ENCODE measurements at regions not wholly inside any gene's neighbourhood (a gene's known extent, or its start where the extent isn't known, plus 50 kb on each side); places are given as distances from the start of the nearest gene placed in this dataset.
"Not testable (repeated sequence)": the region's sequence is repeated elsewhere in the genome, so short reads cannot be mapped to it uniquely, and the experiment has no call there.

DNA sequence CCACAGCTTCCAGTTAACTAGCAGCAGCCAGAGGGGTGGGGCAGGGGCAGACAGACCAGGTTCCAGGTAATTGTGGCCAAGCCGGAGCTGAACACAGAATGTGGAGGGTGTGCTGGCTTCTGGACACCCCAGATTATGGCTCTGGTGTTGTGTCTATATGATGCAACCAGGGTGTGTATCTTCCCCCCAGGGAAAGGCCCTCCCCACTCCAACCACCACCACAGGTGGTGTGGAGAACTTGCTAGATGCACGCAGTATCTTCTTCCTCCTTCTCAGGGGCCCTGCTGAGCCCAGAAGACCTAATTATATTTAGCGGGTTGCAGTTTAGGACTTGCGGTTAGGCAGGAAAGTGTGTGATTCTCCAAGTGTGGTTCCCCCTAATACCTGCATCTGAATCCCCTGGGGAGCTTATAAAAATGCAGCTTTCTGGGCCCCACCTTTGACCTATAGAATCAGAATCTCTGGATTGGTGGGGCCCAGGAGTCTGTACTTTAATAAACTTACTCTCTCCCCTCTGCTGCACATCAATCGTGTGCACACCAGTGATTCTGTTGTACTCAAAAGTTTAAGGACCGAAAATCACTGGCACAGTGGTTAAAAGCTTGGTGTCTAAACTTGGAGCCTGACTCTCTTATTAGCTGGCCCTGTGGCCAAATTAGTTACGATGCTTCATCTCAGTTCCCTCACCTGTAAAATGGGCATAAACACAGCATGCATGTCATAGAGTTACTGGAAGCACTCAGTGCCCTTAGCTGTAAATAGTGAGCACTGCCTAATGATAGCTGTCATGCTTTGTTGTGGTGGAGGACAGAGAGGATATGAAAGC, 379.1 kb upstream of the PROK2 start:
- no peak overlapping the region for H3K4me3 ChIP-seq (ENCODE audit: low read depth, low read length)
- TF ChIP-seq, protein P1, sequence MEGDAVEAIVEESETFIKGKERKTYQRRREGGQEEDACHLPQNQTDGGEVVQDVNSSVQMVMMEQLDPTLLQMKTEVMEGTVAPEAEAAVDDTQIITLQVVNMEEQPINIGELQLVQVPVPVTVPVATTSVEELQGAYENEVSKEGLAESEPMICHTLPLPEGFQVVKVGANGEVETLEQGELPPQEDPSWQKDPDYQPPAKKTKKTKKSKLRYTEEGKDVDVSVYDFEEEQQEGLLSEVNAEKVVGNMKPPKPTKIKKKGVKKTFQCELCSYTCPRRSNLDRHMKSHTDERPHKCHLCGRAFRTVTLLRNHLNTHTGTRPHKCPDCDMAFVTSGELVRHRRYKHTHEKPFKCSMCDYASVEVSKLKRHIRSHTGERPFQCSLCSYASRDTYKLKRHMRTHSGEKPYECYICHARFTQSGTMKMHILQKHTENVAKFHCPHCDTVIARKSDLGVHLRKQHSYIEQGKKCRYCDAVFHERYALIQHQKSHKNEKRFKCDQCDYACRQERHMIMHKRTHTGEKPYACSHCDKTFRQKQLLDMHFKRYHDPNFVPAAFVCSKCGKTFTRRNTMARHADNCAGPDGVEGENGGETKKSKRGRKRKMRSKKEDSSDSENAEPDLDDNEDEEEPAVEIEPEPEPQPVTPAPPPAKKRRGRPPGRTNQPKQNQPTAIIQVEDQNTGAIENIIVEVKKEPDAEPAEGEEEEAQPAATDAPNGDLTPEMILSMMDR (conservative IDR thresholded peaks at IDR 0.05; ENCODE audit: low read depth, low read length): no peak
- no peak for DNase-seq (ENCODE audit: low read depth)

DNA sequence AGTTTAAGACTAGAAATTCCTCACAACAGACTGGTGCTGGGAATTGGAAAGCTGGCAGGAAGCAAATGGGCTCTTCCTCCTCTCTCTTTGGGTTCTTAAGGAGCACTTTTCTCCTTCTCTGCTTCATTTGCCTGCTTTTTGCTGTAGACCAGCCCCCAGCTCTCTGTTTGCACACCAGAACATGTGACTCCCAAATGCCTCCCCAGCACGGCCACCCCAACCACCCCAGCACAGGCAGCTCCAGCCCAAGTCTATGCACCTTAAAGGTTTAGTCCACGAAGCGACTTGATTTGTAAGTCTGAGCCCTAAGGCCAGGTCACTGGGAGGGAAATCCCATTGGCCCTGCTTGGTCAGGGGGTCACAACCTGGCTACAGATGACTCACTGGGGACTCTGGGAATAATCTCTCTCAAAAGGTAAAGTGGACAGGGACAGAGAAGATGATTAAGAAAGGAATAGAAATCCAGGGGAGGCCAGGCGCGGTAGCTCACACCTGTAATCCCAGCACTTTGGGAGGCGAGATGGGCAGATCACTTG, 377.8 kb upstream of the PROK2 start:
- H3K4me3 ChIP-seq (ENCODE audit: low read depth, low read length): no peak overlapping the region
- TF ChIP-seq, protein P1 (conservative IDR thresholded peaks at IDR 0.05; ENCODE audit: low read depth, low read length): no peak
- no peak for DNase-seq (ENCODE audit: low read depth)

DNA sequence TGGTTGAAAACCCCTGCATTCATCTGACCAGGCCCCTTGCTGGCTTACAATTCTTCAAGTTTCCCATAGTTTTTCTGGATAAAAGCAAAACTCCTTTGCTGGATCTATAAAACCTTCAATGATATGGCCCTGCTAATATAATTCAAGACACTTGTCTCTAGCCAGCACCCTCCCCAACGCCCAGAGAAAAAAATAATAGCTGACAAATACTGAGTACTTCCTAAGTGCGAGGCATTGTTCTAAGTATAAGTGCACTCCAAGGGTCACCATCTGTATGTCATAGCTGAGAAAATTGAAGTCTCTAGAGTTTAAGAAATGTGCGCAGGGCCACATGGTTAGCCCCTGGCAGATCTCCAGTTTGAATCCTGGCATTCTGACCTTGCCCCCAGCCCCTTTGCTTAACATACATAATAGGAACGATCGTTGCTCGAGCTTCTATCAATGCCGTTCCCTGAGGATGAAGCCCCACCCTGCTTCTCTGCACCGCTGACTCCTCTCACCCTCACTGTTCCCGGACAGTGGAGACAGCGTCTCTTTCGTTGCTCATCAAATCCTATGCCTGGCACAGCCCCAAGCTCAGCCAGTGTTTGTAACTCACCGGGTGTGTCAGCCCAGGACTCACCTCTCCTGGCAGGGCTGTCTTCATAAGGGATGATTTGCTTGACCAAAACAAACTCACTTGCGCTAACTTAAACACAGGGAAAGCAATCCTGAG, 377.1 kb upstream of the PROK2 start:
- TF ChIP-seq, protein P1 (conservative IDR thresholded peaks at IDR 0.05; ENCODE audit: low read depth, low read length): no peak
- H3K4me3 ChIP-seq (ENCODE audit: low read depth, low read length): no peak overlapping the region
- peak; percentile 51 for DNase-seq (ENCODE audit: low read depth)

DNA sequence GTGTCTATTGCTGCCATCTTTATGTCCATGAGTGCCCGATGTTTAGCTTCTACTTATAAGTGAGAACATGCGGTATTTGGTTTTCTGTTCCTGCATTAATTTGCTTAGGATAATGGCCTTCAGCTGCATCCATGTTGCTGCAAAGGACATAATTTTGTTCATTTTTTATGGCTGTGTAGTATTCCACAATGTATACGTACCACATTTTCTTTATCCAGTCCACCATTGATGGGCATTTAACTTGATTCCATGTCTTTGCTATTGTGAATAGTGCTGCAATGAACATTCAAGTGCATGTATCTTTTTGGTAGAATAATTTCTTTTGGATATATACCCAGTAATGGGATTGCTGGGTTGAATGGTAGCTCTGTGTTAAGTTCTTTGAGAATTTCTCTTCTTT, 376.3 kb upstream of the PROK2 start:
- H3K4me3 ChIP-seq (ENCODE audit: low read depth, low read length); DNase-seq (ENCODE audit: low read depth): not testable (repeated sequence)

DNA sequence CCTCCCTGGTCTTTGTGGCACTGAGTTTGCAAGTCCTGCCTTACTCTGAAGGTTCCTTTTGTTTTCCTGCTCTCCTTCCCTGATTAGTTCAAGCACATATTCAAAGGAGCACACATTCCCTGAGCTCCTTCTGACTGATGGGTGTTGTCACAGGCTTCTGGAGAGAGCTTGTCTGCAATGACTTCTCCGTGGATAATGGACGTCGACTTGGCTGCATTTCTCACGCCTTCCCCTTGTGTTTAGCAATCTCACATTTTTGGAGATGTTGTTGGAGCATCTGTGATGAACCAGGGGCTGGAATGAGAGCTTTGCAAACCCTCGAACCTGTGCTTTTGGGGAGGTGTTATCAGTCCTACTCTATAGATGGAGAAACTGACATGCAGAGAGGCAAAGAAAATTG, 375.4 kb upstream of the PROK2 start:
- TF ChIP-seq, protein P1 (conservative IDR thresholded peaks at IDR 0.05; ENCODE audit: low read depth, low read length): no peak
- DNase-seq (ENCODE audit: low read depth): no peak
- H3K4me3 ChIP-seq (ENCODE audit: low read depth, low read length): no peak overlapping the region

DNA sequence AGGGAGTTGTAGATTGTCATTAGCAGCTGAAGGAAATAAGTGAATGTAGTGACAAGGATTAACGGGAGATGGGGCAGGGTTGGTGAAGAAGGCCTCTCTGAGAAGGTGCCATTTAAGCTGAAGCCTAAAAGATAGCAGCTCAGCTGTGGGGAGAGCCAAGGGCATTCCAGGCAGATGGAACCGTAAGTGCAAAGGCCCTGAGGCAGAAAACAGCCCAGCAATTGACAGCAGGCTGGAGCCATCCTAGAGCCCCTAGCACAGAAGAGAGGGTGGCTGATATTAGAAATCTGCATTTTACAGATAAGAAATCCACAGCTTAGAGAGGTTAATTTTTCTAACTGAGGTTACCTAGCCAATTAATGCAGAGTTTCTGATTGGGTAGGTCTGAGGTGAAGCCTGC, 374.5 kb upstream of the PROK2 start:
- TF ChIP-seq, protein P1 (conservative IDR thresholded peaks at IDR 0.05; ENCODE audit: low read depth, low read length): no peak
- no peak for DNase-seq (ENCODE audit: low read depth)
- H3K4me3 ChIP-seq (ENCODE audit: low read depth, low read length): no peak overlapping the region

DNA sequence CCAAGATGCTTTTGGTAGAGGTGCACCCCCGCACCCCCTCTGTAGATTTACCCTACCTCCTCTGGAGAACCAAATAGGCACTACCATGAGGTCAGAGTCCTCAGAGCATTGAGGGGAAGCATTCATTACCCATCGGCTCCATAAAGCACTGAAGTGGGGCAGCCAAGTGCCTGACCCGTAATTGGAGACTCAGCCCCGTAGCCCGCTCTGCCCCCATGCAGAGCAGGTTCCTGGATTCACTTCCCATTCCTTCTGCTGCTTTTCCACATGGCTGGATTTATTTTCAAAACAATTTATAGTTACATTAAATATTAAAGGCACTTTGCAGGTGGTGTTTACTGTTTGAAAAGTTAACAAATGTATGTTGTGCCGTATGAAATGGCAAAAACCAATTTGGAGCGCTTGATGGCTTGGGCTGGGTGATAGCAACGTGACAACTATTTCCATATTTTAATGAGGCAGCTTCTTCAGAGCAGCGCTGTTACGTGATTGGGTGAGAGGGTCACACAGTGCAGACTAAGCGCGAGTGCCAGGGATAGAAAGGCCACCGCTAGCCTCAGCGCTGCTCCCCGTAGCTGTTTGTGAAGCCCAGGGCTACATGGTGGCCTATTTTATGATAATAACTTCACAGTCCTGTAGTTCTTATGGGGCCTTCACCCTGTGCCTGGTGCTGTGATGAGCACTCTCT, 373.8 kb upstream of the PROK2 start:
- no peak overlapping the region for H3K4me3 ChIP-seq (ENCODE audit: low read depth, low read length)
- TF ChIP-seq, protein P1 (conservative IDR thresholded peaks at IDR 0.05; ENCODE audit: low read depth, low read length): no peak
- DNase-seq (ENCODE audit: low read depth): no peak
